ENCODE measurements at regions not wholly inside any gene's neighbourhood (a gene's known extent, or its start where the extent isn't known, plus 50 kb on each side); places are given as distances from the start of the nearest gene placed in this dataset.
"Not testable (repeated sequence)": the region's sequence is repeated elsewhere in the genome, so short reads cannot be mapped to it uniquely, and the experiment has no call there.

DNA sequence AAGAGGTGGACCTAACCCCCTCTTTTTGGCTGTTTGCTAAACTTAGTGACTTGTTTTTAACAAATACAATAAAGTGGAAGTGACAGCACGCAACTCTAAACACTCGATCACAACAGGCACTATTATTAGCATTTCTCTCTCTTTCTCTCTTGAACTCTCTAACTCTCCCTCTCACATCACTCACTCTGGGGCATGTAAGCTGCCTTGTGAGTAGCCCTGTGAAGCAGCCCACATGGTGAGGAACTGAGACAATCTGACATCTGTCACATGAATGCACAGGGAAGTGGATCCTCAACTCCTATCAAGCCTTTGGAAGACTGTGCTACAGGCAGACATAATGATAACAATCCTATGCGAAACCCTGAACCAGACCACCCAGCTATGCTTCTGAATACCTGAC, 609.0 kb upstream of the CNTN5 start:
- CTCF ChIA-PET: no interaction called here
- no peak for DNase-seq
- Mint-ChIP-seq H3K9me3 (ENCODE audit: unreplicated experiment) (no peaks in the 10 kb centered on the region), H3K4me1 (ENCODE audit: low read depth, unreplicated experiment) (no peaks in the 10 kb centered on the region), H3K27ac (ENCODE audit: unreplicated experiment) (no peak overlapping the region), H3K4me3 (ENCODE audit: unreplicated experiment) (no peak overlapping the region), H3K36me3 (ENCODE audit: insufficient read depth, unreplicated experiment) (no peaks in the 10 kb centered on the region), H3K27me3 (ENCODE audit: insufficient read depth, unreplicated experiment) (peaks cover 3% of the 10 kb centered on the region)
- BruUV-seq (replicated peaks): no TSS peak
- Histone ChIP-seq H3K4me3 (ENCODE audit: low read depth, low read length) (no peak overlapping the region), H3K36me3 (ENCODE audit: control insufficient read depth, insufficient read depth, low read length) (no peaks in the 10 kb centered on the region), H3K4me1 (peaks cover 6% of the 10 kb centered on the region; the same call in 1 of the 2 replicates), H3K27me3 (replicated peaks; ENCODE audit: control insufficient read depth, insufficient read depth, low read length) (no peaks in the 10 kb centered on the region), H3K9me3 (no peaks in the 10 kb centered on the region)
- intact Hi-C loops (cut with micrococcal nuclease; ENCODE audit: unreplicated experiment): no loop called here
- TF ChIP-seq, protein P1, sequence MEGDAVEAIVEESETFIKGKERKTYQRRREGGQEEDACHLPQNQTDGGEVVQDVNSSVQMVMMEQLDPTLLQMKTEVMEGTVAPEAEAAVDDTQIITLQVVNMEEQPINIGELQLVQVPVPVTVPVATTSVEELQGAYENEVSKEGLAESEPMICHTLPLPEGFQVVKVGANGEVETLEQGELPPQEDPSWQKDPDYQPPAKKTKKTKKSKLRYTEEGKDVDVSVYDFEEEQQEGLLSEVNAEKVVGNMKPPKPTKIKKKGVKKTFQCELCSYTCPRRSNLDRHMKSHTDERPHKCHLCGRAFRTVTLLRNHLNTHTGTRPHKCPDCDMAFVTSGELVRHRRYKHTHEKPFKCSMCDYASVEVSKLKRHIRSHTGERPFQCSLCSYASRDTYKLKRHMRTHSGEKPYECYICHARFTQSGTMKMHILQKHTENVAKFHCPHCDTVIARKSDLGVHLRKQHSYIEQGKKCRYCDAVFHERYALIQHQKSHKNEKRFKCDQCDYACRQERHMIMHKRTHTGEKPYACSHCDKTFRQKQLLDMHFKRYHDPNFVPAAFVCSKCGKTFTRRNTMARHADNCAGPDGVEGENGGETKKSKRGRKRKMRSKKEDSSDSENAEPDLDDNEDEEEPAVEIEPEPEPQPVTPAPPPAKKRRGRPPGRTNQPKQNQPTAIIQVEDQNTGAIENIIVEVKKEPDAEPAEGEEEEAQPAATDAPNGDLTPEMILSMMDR (IDR thresholded peaks at IDR 0.05; ENCODE audit: insufficient read depth in 1 of 2, low read depth in 1 of 2, low read length in 1 of 2, severe bottlenecking in 1 of 2, unreplicated experiment in 1 of 2): no peak
- POLR2A ChIA-PET: no interaction called here

DNA sequence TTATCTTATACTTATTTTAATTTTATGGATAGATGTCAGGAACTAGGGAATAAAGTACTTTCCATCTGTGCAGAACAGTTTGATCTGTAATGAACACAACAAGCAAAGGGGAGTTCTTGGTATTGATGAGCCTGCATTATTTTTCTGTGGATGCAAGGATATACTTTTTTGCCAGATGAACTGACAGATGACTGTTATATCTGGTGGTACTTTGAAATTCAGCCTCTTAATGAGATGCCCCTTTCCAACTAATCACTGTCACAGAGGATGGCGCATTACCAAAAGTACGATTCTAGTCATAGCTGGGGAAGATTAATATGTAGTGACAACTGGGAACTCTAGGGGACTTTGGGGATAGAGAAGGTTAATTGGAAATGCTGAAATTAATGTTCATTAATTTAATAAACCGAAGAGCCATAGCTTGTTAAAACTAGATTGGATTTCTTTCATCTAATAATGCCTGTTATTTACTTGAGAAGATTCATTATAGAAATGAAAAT, 603.4 kb upstream of the CNTN5 start:
- Mint-ChIP-seq H3K9me3 (ENCODE audit: unreplicated experiment) (peaks cover 11% of the 10 kb centered on the region), H3K4me3 (ENCODE audit: unreplicated experiment) (no peak overlapping the region), H3K4me1 (ENCODE audit: low read depth, unreplicated experiment) (no peaks in the 10 kb centered on the region), H3K36me3 (ENCODE audit: insufficient read depth, unreplicated experiment) (no peaks in the 10 kb centered on the region), H3K27me3 (ENCODE audit: insufficient read depth, unreplicated experiment) (no peaks in the 10 kb centered on the region), H3K27ac (ENCODE audit: unreplicated experiment) (no peak overlapping the region)
- BruUV-seq (replicated peaks): no TSS peak
- Histone ChIP-seq H3K4me3 (ENCODE audit: low read depth, low read length) (no peak overlapping the region), H3K4me1 (peaks cover 6% of the 10 kb centered on the region; the same call in 1 of the 2 replicates), H3K36me3 (ENCODE audit: control insufficient read depth, insufficient read depth, low read length) (no peaks in the 10 kb centered on the region), H3K27me3 (replicated peaks; ENCODE audit: control insufficient read depth, insufficient read depth, low read length) (no peaks in the 10 kb centered on the region), H3K9me3 (no peaks in the 10 kb centered on the region)
- intact Hi-C loops (cut with micrococcal nuclease; ENCODE audit: unreplicated experiment): no loop called here
- TF ChIP-seq, protein P1 (IDR thresholded peaks at IDR 0.05; ENCODE audit: insufficient read depth in 1 of 2, low read depth in 1 of 2, low read length in 1 of 2, severe bottlenecking in 1 of 2, unreplicated experiment in 1 of 2): no peak
- no peak for DNase-seq
- POLR2A ChIA-PET: no interaction called here
- CTCF ChIA-PET: no interaction called here

DNA sequence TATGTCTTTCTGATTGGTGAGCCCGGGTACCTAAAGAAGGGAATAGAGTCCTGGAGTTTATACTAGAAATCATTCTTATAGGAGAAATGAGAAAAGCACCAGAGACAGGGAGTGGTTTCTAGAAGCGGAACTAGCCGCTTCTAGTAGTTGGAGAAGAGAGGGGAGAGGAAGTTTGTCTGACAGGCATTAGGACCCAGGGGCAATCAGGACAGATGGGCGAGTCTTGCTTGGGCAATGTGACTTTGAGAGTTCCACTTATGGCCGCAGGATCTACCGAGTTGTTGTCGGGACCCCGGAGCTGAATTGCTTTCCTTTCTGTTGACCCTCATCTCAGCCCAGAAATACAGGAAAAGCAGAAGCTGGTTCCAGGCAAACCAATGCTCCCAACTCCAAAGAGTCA, 596.8 kb upstream of the CNTN5 start:
- Histone ChIP-seq H3K27me3 (replicated peaks; ENCODE audit: control insufficient read depth, insufficient read depth, low read length) (no peaks in the 10 kb centered on the region), H3K36me3 (ENCODE audit: control insufficient read depth, insufficient read depth, low read length) (no peaks in the 10 kb centered on the region), H3K9me3 (peaks cover 13% of the 10 kb centered on the region), H3K4me1 (no peaks in the 10 kb centered on the region), H3K4me3 (ENCODE audit: low read depth, low read length) (no peak overlapping the region)
- Mint-ChIP-seq H3K27me3 (ENCODE audit: insufficient read depth, unreplicated experiment) (no peaks in the 10 kb centered on the region), H3K4me3 (ENCODE audit: unreplicated experiment) (no peak overlapping the region), H3K27ac (ENCODE audit: unreplicated experiment) (no peak overlapping the region), H3K36me3 (ENCODE audit: insufficient read depth, unreplicated experiment) (no peaks in the 10 kb centered on the region), H3K9me3 (ENCODE audit: unreplicated experiment) (peaks cover 22% of the 10 kb centered on the region), H3K4me1 (ENCODE audit: low read depth, unreplicated experiment) (no peaks in the 10 kb centered on the region)
- TF ChIP-seq, protein P1 (IDR thresholded peaks at IDR 0.05; ENCODE audit: insufficient read depth in 1 of 2, low read depth in 1 of 2, low read length in 1 of 2, severe bottlenecking in 1 of 2, unreplicated experiment in 1 of 2): no peak
- no TSS peak for BruUV-seq (replicated peaks)
- intact Hi-C loops (cut with micrococcal nuclease; ENCODE audit: unreplicated experiment): no loop called here
- ChIA-PET CTCF (no interaction called here), POLR2A (no interaction called here)
- DNase-seq: no peak

DNA sequence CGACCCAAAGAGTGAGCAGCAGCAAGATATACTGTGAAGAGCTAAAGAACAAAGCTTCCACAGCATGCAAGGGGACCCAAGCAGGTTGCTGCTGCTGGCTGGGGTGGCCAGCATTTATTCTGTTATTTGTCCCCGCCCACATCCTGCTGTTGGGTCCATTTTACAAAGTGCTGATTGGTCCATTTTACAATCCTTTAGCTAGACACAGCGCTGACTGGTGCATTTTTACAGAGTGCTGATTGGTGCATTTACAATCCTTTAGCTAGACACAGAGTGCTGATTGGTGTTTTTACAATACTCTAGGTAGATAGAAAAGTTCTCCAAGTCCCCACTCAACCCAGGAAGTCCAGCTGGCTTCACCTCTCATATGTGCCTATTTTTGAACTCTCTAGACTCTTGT, 596.0 kb upstream of the CNTN5 start:
- H3K4me3 ChIP-seq (ENCODE audit: low read depth, low read length); intact Hi-C loops (cut with micrococcal nuclease; ENCODE audit: unreplicated experiment); H3K36me3 ChIP-seq (ENCODE audit: control insufficient read depth, insufficient read depth, low read length); DNase-seq; H3K27me3 ChIP-seq (replicated peaks; ENCODE audit: control insufficient read depth, insufficient read depth, low read length); BruUV-seq (replicated peaks); H3K27me3 Mint-ChIP-seq (ENCODE audit: insufficient read depth, unreplicated experiment); H3K27ac Mint-ChIP-seq (ENCODE audit: unreplicated experiment); H3K4me1 ChIP-seq; CTCF ChIA-PET; H3K4me1 Mint-ChIP-seq (ENCODE audit: low read depth, unreplicated experiment); H3K4me3 Mint-ChIP-seq (ENCODE audit: unreplicated experiment); POLR2A ChIA-PET; H3K36me3 Mint-ChIP-seq (ENCODE audit: insufficient read depth, unreplicated experiment): not testable (repeated sequence)
- peaks cover 31% of the 10 kb centered on the region for H3K9me3 Mint-ChIP-seq (ENCODE audit: unreplicated experiment)
- H3K9me3 ChIP-seq: peaks cover 13% of the 10 kb centered on the region
